GM12878 (cell line): ENCODE measurements at regions not wholly inside any gene's neighbourhood (a gene's known extent, or its start where the extent isn't known, plus 50 kb on each side); places are given as distances from the start of the nearest gene placed in this dataset.

Experiments
- ATAC-seq: fragments of 200-7000 bp; cut with Tn5 transposase; 3 replicates; pipeline ENCODE4 v1.9.1; 2020; ENCODE audit warnings: mild to moderate bottlenecking, moderate library complexity
- BruUV-seq: library from RNA; stranded (reverse); fragments of 400-500 nt; replicated peaks from 2 replicates; lab custom pipeline; 2021; lab: Mats Ljungman, UMichigan
- CTCF ChIA-PET: fragments of 300-600 bp; sonication (Branson Sonifier 250); formaldehyde crosslinking; extraction: SDS; loops from one replicate; lab custom pipeline; 2021; ENCODE audit warnings: inconsistent platforms; lab: Yijun Ruan, JAX
- POLR2A ChIA-PET: fragments of 350-600 bp; formaldehyde crosslinking; extraction: SDS; loops from one replicate; lab custom pipeline; 2021; ENCODE audit warnings: inconsistent platforms; lab: Charles Lee
- RAD21 ChIA-PET: fragments of 300-600 bp; sonication (Branson Sonifier 250); formaldehyde crosslinking; loops from one replicate; lab custom pipeline; 2023; ENCODE audit warnings: antibody characterized with exemption; ENCODE audit not compliant: unreplicated experiment; lab: Charles Lee
- SMC1A ChIA-PET: fragments of 300-600 bp; sonication (Branson Sonifier 250); formaldehyde crosslinking; loops from one replicate; lab custom pipeline; 2023; ENCODE audit not compliant: unreplicated experiment, uncharacterized antibody; lab: Charles Lee
- DNase-seq: peaks from one replicate; pipeline ENCODE4 v3.0.0-alpha.2; 2011; ENCODE audit warnings: low read depth, low spot score
- FAIRE-seq: peaks from 3 replicates; lab custom pipeline; 2011; peaks lifted over from hg19 to GRCh38; lab: Jason Lieb, UNC
- H2AFZ ChIP-seq: 2 replicates; pipeline ENCODE4 v1.6.0; 2011; ENCODE audit warnings: low read depth, low read length, control low read depth; ENCODE audit not compliant: control insufficient read depth
- H3K27ac ChIP-seq: 2 replicates; pipeline ENCODE4 v1.5.1; 2011; ENCODE audit warnings: control low read depth; ENCODE audit not compliant: control insufficient read depth, insufficient read depth
- H3K27me3 ChIP-seq, 2 experiments: replicated peaks in 1 of 2; 2 replicates each; pipeline versions ENCODE4 v1.6.0 to v1.6.1; 2011; ENCODE audit warnings: low read length in 1 of 2; ENCODE audit not compliant: control insufficient read depth in 2 of 2, insufficient read depth in 2 of 2
- H3K36me3 ChIP-seq, 2 experiments: 2 replicates each; pipeline ENCODE4 v1.5.1; 2011; ENCODE audit warnings: low read length in 1 of 2; ENCODE audit not compliant: control insufficient read depth in 2 of 2, insufficient read depth in 2 of 2
- H3K4me1 ChIP-seq: 2 replicates; pipeline ENCODE4 v1.6.1; 2011; ENCODE audit warnings: mild to moderate bottlenecking, low read length, moderate library complexity, mixed read lengths; ENCODE audit not compliant: control insufficient read depth, insufficient read depth
- H3K4me2 ChIP-seq: 2 replicates; pipeline ENCODE4 v1.6.0; 2011; ENCODE audit warnings: control low read depth; ENCODE audit not compliant: control insufficient read depth, insufficient read depth
- H3K4me3 ChIP-seq: fragments of 200-600 bp; sonication (generic); 2 replicates; pipeline ENCODE4 v1.5.1; 2016
- H3K79me2 ChIP-seq: 2 replicates; pipeline ENCODE4 v1.6.0; 2011; ENCODE audit warnings: low read length; ENCODE audit not compliant: control insufficient read depth, insufficient read depth
- H3K9ac ChIP-seq: 2 replicates; pipeline ENCODE4 v1.8.0; 2011; ENCODE audit warnings: low read length, control low read depth, mixed read lengths; ENCODE audit not compliant: control insufficient read depth, insufficient read depth
- H3K9me3 ChIP-seq: replicated peaks from 3 replicates; pipeline ENCODE4 v1.5.1; 2011; ENCODE audit warnings: mild to moderate bottlenecking, low read length; ENCODE audit not compliant: control insufficient read depth, insufficient read depth
- H4K20me1 ChIP-seq: 2 replicates; pipeline ENCODE4 v1.6.0; 2011; ENCODE audit not compliant: control insufficient read depth, insufficient read depth
- BCL3 ChIP-seq: IDR thresholded peaks from 2 replicates; pipeline ENCODE4 v1.6.1; 2011; ENCODE audit warnings: borderline replicate concordance, low read depth, mild to moderate bottlenecking, moderate library complexity, low read length; ENCODE audit not compliant: insufficient read depth, poor library complexity, severe bottlenecking
- CREM ChIP-seq: IDR thresholded peaks from 2 replicates; pipeline ENCODE4 v1.6.1; 2014; ENCODE audit warnings: antibody characterized with exemption, low read depth
- GATAD2B ChIP-seq: fragments of 450-650 bp; conservative IDR thresholded peaks from 2 replicates; pipeline ENCODE4 v1.6.1; 2017; ENCODE audit warnings: low read depth, mild to moderate bottlenecking, moderate library complexity
- MYC ChIP-seq: IDR thresholded peaks from 2 replicates; pipeline ENCODE4 v1.6.1; 2011; ENCODE audit warnings: mild to moderate bottlenecking, low read length, moderate library complexity, inconsistent platforms; ENCODE audit not compliant: insufficient read depth, insufficient replicate concordance, insufficient read length, severe bottlenecking
- RELA ChIP-seq: fragments of 450-650 bp; IDR thresholded peaks from 2 replicates; pipeline ENCODE4 v1.8.0; 2014; ENCODE audit warnings: borderline replicate concordance; ENCODE audit not compliant: partially characterized antibody
- RUNX3 ChIP-seq: IDR thresholded peaks from 2 replicates; pipeline ENCODE4 v1.6.1; 2012; ENCODE audit warnings: low read length, inconsistent platforms
- SPI1 ChIP-seq: IDR thresholded peaks from 2 replicates; pipeline ENCODE4 v1.6.1; 2011; ENCODE audit warnings: low read depth, mild to moderate bottlenecking, low read length, moderate library complexity, borderline replicate concordance; ENCODE audit not compliant: insufficient read depth
- STAT1 ChIP-seq: fragments of 450-650 bp; conservative IDR thresholded peaks from 2 replicates; pipeline ENCODE4 v1.6.1; 2014; ENCODE audit warnings: antibody characterized with exemption, mild to moderate bottlenecking
- SUPT20H ChIP-seq: IDR thresholded peaks from 2 replicates; pipeline ENCODE4 v1.6.1; 2011; ENCODE audit warnings: low read depth, mild to moderate bottlenecking, low read length, moderate library complexity, borderline replicate concordance; ENCODE audit not compliant: control insufficient read depth
- USF2 ChIP-seq: IDR thresholded peaks from 2 replicates; pipeline ENCODE4 v1.6.1; 2011; ENCODE audit warnings: low read depth, low read length, improper control_type of control experiment, borderline replicate concordance
- ZNF384 ChIP-seq: IDR thresholded peaks from 2 replicates; pipeline ENCODE4 v1.6.1; 2012; ENCODE audit warnings: low read depth, mild to moderate bottlenecking, low read length, improper control_type of control experiment, borderline replicate concordance
- WGBS: methylation state at CpG from one replicate; pipeline ENCODE4 v1.1.6; 2016; ENCODE audit warnings: low lambda C conversion rate; ENCODE audit not compliant: insufficient replicate concordance, insufficient coverage; ENCODE audit errors: missing lambda C conversion rate; 5-methylcytosine and 5-hydroxymethylcytosine counted together
- in situ Hi-C: fragments of 300-500 bp; cut with MboI; formaldehyde crosslinking; loops from 9 replicates; pipeline ENCODE4 v1.14.3; 2018; ENCODE audit warnings: mixed read lengths
- intact Hi-C: fragments of 100-400 bp; cut with micrococcal nuclease; formaldehyde crosslinking; loops from one replicate; pipeline ENCODE4 v1.14.2; 2022; ENCODE audit not compliant: unreplicated experiment

DNA sequence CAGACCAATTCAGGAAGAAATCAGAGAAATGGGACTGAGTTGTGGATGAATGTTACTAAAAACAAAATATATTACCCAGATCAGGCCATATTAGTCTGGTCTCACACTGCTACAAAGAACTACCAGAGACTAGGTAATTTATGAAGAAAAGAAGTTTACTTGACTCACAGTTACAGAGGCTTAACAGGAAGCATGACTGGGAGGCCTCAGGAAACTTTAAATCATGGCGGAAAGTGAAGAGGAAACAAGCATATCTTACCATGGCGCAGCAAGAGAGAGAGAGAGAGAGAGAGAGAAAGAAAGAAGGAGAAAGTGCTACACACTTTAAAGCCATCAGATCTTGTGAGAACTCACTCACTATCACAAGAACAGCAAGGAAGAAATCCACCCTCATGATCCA is 636.8 kb upstream of the GRM3 start:
- TF ChIP-seq SUPT20H, result no peak
- no peak for TF ChIP-seq USF2
- no peak for TF ChIP-seq MYC
- TF ChIP-seq RELA, result no peak
- TF ChIP-seq ZNF384, result no peak
- no peak for TF ChIP-seq CREM
- no peak for TF ChIP-seq STAT1
- TF ChIP-seq RUNX3, result no peak
- TF ChIP-seq GATAD2B, result no peak
- no TSS peak for BruUV-seq
- Histone ChIP-seq H3K9me3 (no peaks in the 10 kb centered on the region), H3K4me2 (no peak overlapping the region), H3K9ac (no peak overlapping the region), H3K4me1 (no peaks in the 10 kb centered on the region), H3K27me3 (no peaks in the 10 kb centered on the region), H2AFZ (no peak overlapping the region), H3K79me2 (no peaks in the 10 kb centered on the region), H4K20me1 (no peaks in the 10 kb centered on the region), H3K36me3 (no peaks in the 10 kb centered on the region), H3K4me3 (no peak overlapping the region), H3K27ac (no peak overlapping the region)
- FAIRE-seq, result no peak
- in situ Hi-C loops, result no loop called here
- ChIA-PET POLR2A (no interaction called here), SMC1A (interaction anchor here (0.9 kb wide), 1 partner anchor 28 kb away, joined by 3 read pairs; no protein-coding TSS in a partner anchor), RAD21 (no interaction called here), CTCF (no interaction called here)
- DNase-seq, result no peak
- intact Hi-C loops, result no loop called here
- 0% methylated on average over 2 of the region's 2 CpGs for WGBS
- no peak for ATAC-seq

- in situ Hi-C loops, result no loop called here
- TF ChIP-seq BCL3 (no peak), SPI1 (no peak)
- ChIA-PET SMC1A (no interaction called here), RAD21 (no interaction called here), CTCF (no interaction called here), POLR2A (no interaction called here)
- Histone ChIP-seq H3K27ac (no peak overlapping the region), H3K4me3 (no peak overlapping the region), H3K79me2 (no peaks in the 10 kb centered on the region), H2AFZ (no peak overlapping the region), H4K20me1 (no peaks in the 10 kb centered on the region), H3K4me2 (no peak overlapping the region), H3K4me1 (no peaks in the 10 kb centered on the region), H3K36me3 (no peaks in the 10 kb centered on the region), H3K27me3 (no peaks in the 10 kb centered on the region), H3K9me3 (no peaks in the 10 kb centered on the region; the same call in 2 of the 3 replicates), H3K9ac (no peak overlapping the region)
- BruUV-seq, result no TSS peak
- FAIRE-seq (no peak), DNase-seq (no peak), ATAC-seq (no peak)
- intact Hi-C loops, result no loop called here
These were observed 640.9 kb upstream of the GRM3 start for GRCh38 chr7:86002858-86003257.
